Mesendoderm (in vitro differentiated cells): ENCODE measurements at regions not wholly inside any gene's neighbourhood (a gene's known extent, or its start where the extent isn't known, plus 50 kb on each side); places are given as distances from the start of the nearest gene placed in this dataset.

ENCODE experiments used
- DNase-seq: peaks from one replicate; pipeline ENCODE4 v3.0.0; 2013
- H2AK5ac ChIP-seq: 2 replicates; pipeline ENCODE4 v1.6.1; 2013; ENCODE audit warnings: low read length, inconsistent platforms
- H2BK120ac ChIP-seq: 2 replicates; pipeline ENCODE4 v1.6.1; 2013; ENCODE audit warnings: low read depth, mild to moderate bottlenecking, low read length, moderate library complexity, mixed read lengths
- H2BK15ac ChIP-seq: replicated peaks from 2 replicates; pipeline ENCODE4 v1.6.1; 2013; ENCODE audit warnings: low read depth, mild to moderate bottlenecking, moderate library complexity
- H2BK5ac ChIP-seq: 2 replicates; pipeline ENCODE4 v1.6.1; 2013; ENCODE audit warnings: low read length, inconsistent platforms
- H3K18ac ChIP-seq: 2 replicates; pipeline ENCODE4 v1.6.1; 2013; ENCODE audit warnings: mild to moderate bottlenecking, low read length, mixed read lengths
- H3K23ac ChIP-seq: one replicate; pipeline ENCODE4 v1.6.1; 2013; ENCODE audit warnings: low read length
- H3K27ac ChIP-seq: 2 replicates; pipeline ENCODE4 v1.5.1; 2013; ENCODE audit warnings: low read depth, mild to moderate bottlenecking, inconsistent platforms, low read length, moderate library complexity
- H3K27me3 ChIP-seq: 2 replicates; pipeline ENCODE4 v1.6.1; 2013; ENCODE audit warnings: low read length, control low read depth, mild to moderate bottlenecking, inconsistent platforms; ENCODE audit not compliant: insufficient read depth, poor library complexity
- H3K36me3 ChIP-seq: 2 replicates; pipeline ENCODE4 v1.6.1; 2013; ENCODE audit warnings: low read length, inconsistent platforms; ENCODE audit not compliant: control insufficient read depth, insufficient read depth
- H3K4ac ChIP-seq: one replicate; pipeline ENCODE4 v1.6.1; 2013; ENCODE audit warnings: low read depth, mild to moderate bottlenecking, low read length, moderate library complexity
- H3K4me1 ChIP-seq: 2 replicates; pipeline ENCODE4 v1.6.1; 2013; ENCODE audit warnings: low read depth, low read length, inconsistent platforms; ENCODE audit not compliant: control insufficient read depth
- H3K4me2 ChIP-seq: 2 replicates; pipeline ENCODE4 v1.6.1; 2013; ENCODE audit warnings: low read length
- H3K4me3 ChIP-seq: 2 replicates; pipeline ENCODE4 v1.5.1; 2013; ENCODE audit warnings: mild to moderate bottlenecking, low read length
- H3K56ac ChIP-seq: one replicate; pipeline ENCODE4 v1.6.1; 2013; ENCODE audit warnings: low read length
- H3K79me1 ChIP-seq: 2 replicates; pipeline ENCODE4 v1.6.1; 2013; ENCODE audit warnings: low read length, inconsistent platforms
- H3K79me2 ChIP-seq: 2 replicates; pipeline ENCODE4 v1.6.1; 2013; ENCODE audit warnings: mild to moderate bottlenecking, low read length; ENCODE audit not compliant: control insufficient read depth, insufficient read depth
- H3K9ac ChIP-seq: 2 replicates; pipeline ENCODE4 v1.6.1; 2013; ENCODE audit warnings: low read length, inconsistent platforms
- H4K5ac ChIP-seq: one replicate; pipeline ENCODE4 v1.6.1; 2013; ENCODE audit warnings: low read length
- H4K8ac ChIP-seq: one replicate; pipeline ENCODE4 v1.6.1; 2013; ENCODE audit warnings: low read depth, mild to moderate bottlenecking, control low read depth, low read length, moderate library complexity
- WGBS: extraction: QIAGEN DNeasy Blood & Tissue Kit; methylation state at CpG from one replicate; pipeline ENCODE4 v1.1.7; 2013; ENCODE audit warnings: low lambda C conversion rate, missing lambda C conversion rate; ENCODE audit not compliant: insufficient coverage; ENCODE audit errors: extremely low coverage; 5-methylcytosine and 5-hydroxymethylcytosine counted together

- Histone ChIP-seq H3K79me2 (no peaks in the 10 kb centered on the region), H2BK120ac (no peak overlapping the region), H2BK5ac (no peak overlapping the region), H4K8ac (no peak overlapping the region), H3K4me1 (peaks cover 4% of the 10 kb centered on the region), H2AK5ac (no peak overlapping the region), H3K23ac (no peak overlapping the region), H3K27ac (peak overlapping the region; percentile 38), H3K4me2 (no peak overlapping the region), H2BK15ac (no peak overlapping the region), H3K9ac (no peak overlapping the region), H3K18ac (no peak overlapping the region), H3K79me1 (no peaks in the 10 kb centered on the region), H3K36me3 (no peaks in the 10 kb centered on the region), H3K4ac (no peak overlapping the region), H3K56ac (no peak overlapping the region), H3K4me3 (no peak overlapping the region), H3K27me3 (no peaks in the 10 kb centered on the region), H4K5ac (no peak overlapping the region)
- no CpG with 5 or more reads among the region's 5 CpGs for WGBS
- peak; percentile 79 for DNase-seq
Measured at GRCh38 chr20:47876311-47877088, 91.2 kb upstream of the SULF2 start.

- DNase-seq: no peak
- H3K18ac ChIP-seq: peak overlapping the region; percentile 73
- no peak overlapping the region for H4K8ac ChIP-seq
- no peak overlapping the region for H3K23ac ChIP-seq
- H3K4ac ChIP-seq: peak overlapping the region; percentile 48
- H2BK120ac ChIP-seq: peak overlapping the region; percentile 52
- no CpG with 5 or more reads among the region's 13 CpGs for WGBS
- H3K4me3 ChIP-seq: no peak overlapping the region
- no peak overlapping the region for H2BK15ac ChIP-seq
- H3K36me3 ChIP-seq: no peaks in the 10 kb centered on the region
- peak overlapping the region; percentile 46 for H3K27ac ChIP-seq
- H2AK5ac ChIP-seq: no peak overlapping the region
- peaks cover 4% of the 10 kb centered on the region for H3K4me1 ChIP-seq
- H3K79me2 ChIP-seq: no peaks in the 10 kb centered on the region
- no peak overlapping the region for H3K4me2 ChIP-seq
- peak overlapping the region; percentile 73 for H3K56ac ChIP-seq
- H4K5ac ChIP-seq: no peak overlapping the region
- no peak overlapping the region for H2BK5ac ChIP-seq
- H3K9ac ChIP-seq: no peak overlapping the region
- H3K79me1 ChIP-seq: no peaks in the 10 kb centered on the region
- no peaks in the 10 kb centered on the region for H3K27me3 ChIP-seq
Measured at GRCh38 chr20:47875297-47876025, 90.2 kb upstream of the SULF2 start.

- no peak for DNase-seq
- H3K9ac ChIP-seq: no peak overlapping the region
- no peak overlapping the region for H4K5ac ChIP-seq
- no peak overlapping the region for H2BK120ac ChIP-seq
- H2BK5ac ChIP-seq: no peak overlapping the region
- no peak overlapping the region for H3K4ac ChIP-seq
- H3K79me2 ChIP-seq: no peaks in the 10 kb centered on the region
- no peak overlapping the region for H2AK5ac ChIP-seq
- no peak overlapping the region for H4K8ac ChIP-seq
- no peak overlapping the region for H2BK15ac ChIP-seq
- no peaks in the 10 kb centered on the region for H3K36me3 ChIP-seq
- no peak overlapping the region for H3K4me2 ChIP-seq
- H3K27me3 ChIP-seq: no peaks in the 10 kb centered on the region
- no peak overlapping the region for H3K27ac ChIP-seq
- no peak overlapping the region for H3K4me3 ChIP-seq
- no peak overlapping the region for H3K18ac ChIP-seq
- no peak overlapping the region for H3K56ac ChIP-seq
- H3K23ac ChIP-seq: no peak overlapping the region
- H3K79me1 ChIP-seq: no peaks in the 10 kb centered on the region
- no CpG with 5 or more reads among the region's 9 CpGs for WGBS
- peaks cover 4% of the 10 kb centered on the region for H3K4me1 ChIP-seq
Measured at GRCh38 chr20:47872341-47872740, 87.1 kb upstream of the SULF2 start.

- no peak overlapping the region for H2BK120ac ChIP-seq
- H2BK5ac ChIP-seq: no peak overlapping the region
- H3K4me1 ChIP-seq: no peaks in the 10 kb centered on the region
- H4K5ac ChIP-seq: no peak overlapping the region
- H3K9ac ChIP-seq: no peak overlapping the region
- H2AK5ac ChIP-seq: no peak overlapping the region
- no peaks in the 10 kb centered on the region for H3K36me3 ChIP-seq
- no peak overlapping the region for H3K4ac ChIP-seq
- no peaks in the 10 kb centered on the region for H3K79me1 ChIP-seq
- no peak overlapping the region for H3K4me2 ChIP-seq
- H2BK15ac ChIP-seq: no peak overlapping the region
- H4K8ac ChIP-seq: no peak overlapping the region
- H3K23ac ChIP-seq: no peak overlapping the region
- no CpG with 5 or more reads among the region's 2 CpGs for WGBS
- no peak for DNase-seq
- no peak overlapping the region for H3K18ac ChIP-seq
- H3K27me3 ChIP-seq: no peaks in the 10 kb centered on the region
- no peaks in the 10 kb centered on the region for H3K79me2 ChIP-seq
- H3K4me3 ChIP-seq: no peak overlapping the region
- H3K27ac ChIP-seq: no peak overlapping the region
- H3K56ac ChIP-seq: no peak overlapping the region
Measured at GRCh38 chr20:47870475-47870874, 85.2 kb upstream of the SULF2 start.

GRCh38 chr20:47868744-47869143, 83.5 kb upstream of the SULF2 start:
- no peak overlapping the region for H2BK5ac ChIP-seq
- H3K4ac ChIP-seq: no peak overlapping the region
- no peak overlapping the region for H2AK5ac ChIP-seq
- no peak for DNase-seq
- no peaks in the 10 kb centered on the region for H3K79me2 ChIP-seq
- no peak overlapping the region for H2BK15ac ChIP-seq
- H3K56ac ChIP-seq: no peak overlapping the region
- WGBS: no CpG with 5 or more reads among the region's 14 CpGs
- no peak overlapping the region for H3K9ac ChIP-seq
- H3K36me3 ChIP-seq: no peaks in the 10 kb centered on the region
- H2BK120ac ChIP-seq: no peak overlapping the region
- no peak overlapping the region for H3K4me3 ChIP-seq
- no peaks in the 10 kb centered on the region for H3K27me3 ChIP-seq
- no peak overlapping the region for H3K4me2 ChIP-seq
- no peaks in the 10 kb centered on the region for H3K79me1 ChIP-seq
- H4K5ac ChIP-seq: no peak overlapping the region
- no peak overlapping the region for H4K8ac ChIP-seq
- H3K4me1 ChIP-seq: no peaks in the 10 kb centered on the region
- no peak overlapping the region for H3K18ac ChIP-seq
- H3K23ac ChIP-seq: no peak overlapping the region
- no peak overlapping the region for H3K27ac ChIP-seq
